ENCODE measurements at regions not wholly inside any gene's neighbourhood (a gene's known extent, or its start where the extent isn't known, plus 50 kb on each side); places are given as distances from the start of the nearest gene placed in this dataset.
A peak's percentile ranks its signal among the peaks of the same experiment; 100 is the strongest.

- ATAC-seq (ENCODE audit: insufficient read depth, low FRiP score) = no peak
- Histone ChIP-seq H3K27me3 (ENCODE audit: control insufficient read depth in 3 of 3, insufficient read depth in 3 of 3, low read length in 2 of 3) (no peaks in the 10 kb centered on the region), H3K4me1 (ENCODE audit: control insufficient read depth in 5 of 5, insufficient read depth in 5 of 5, low read length in 5 of 5) (no peaks in the 10 kb centered on the region), H3K36me3 (ENCODE audit: control insufficient read depth in 4 of 4, insufficient read depth in 4 of 4, low read length in 4 of 4) (no peaks in the 10 kb centered on the region), H3K9me3 (ENCODE audit: control insufficient read depth in 4 of 4, insufficient read depth in 3 of 4, low read length in 3 of 4) (no peaks in the 10 kb centered on the region), H3K27ac (ENCODE audit: low read depth in 1 of 2, low read length in 1 of 2) (no peak overlapping the region), H3K4me3 (no peak overlapping the region), H3K9ac (ENCODE audit: insufficient read depth in 1 of 2, low read length in 2 of 2) (no peak overlapping the region)
- TF ChIP-seq CTCF (IDR thresholded peaks at IDR 0.05; ENCODE audit: control extremely low read depth, extremely low read depth) = no peak
- DNase-seq = no peak
Measured at GRCh38 chr4:43126595-43126994, 234.1 kb downstream of the GRXCR1 start.

GRCh38 chr4:43130228-43131021 lies 237.9 kb downstream of the GRXCR1 start:
- no peaks in the 10 kb centered on the region for H3K4me1 ChIP-seq (ENCODE audit: control insufficient read depth in 5 of 5, insufficient read depth in 5 of 5, low read length in 5 of 5)
- no peaks in the 10 kb centered on the region for H3K27me3 ChIP-seq (ENCODE audit: control insufficient read depth in 3 of 3, insufficient read depth in 3 of 3, low read length in 2 of 3)
- WGBS, 2 donors = 81 to 84% methylated on average over 11 of the region's 11 CpGs
- TF ChIP-seq CTCF (IDR thresholded peaks at IDR 0.05; ENCODE audit: control extremely low read depth, extremely low read depth) = no peak
- H3K4me3 ChIP-seq = no peak overlapping the region
- H3K36me3 ChIP-seq (ENCODE audit: control insufficient read depth in 4 of 4, insufficient read depth in 4 of 4, low read length in 4 of 4) = no peaks in the 10 kb centered on the region
- no peaks in the 10 kb centered on the region for H3K9me3 ChIP-seq (ENCODE audit: control insufficient read depth in 4 of 4, insufficient read depth in 3 of 4, low read length in 3 of 4)
- no peak overlapping the region for H3K27ac ChIP-seq (ENCODE audit: low read depth in 1 of 2, low read length in 1 of 2)
- no peak for DNase-seq
- no peak for ATAC-seq (ENCODE audit: insufficient read depth, low FRiP score)
- no peak overlapping the region for H3K9ac ChIP-seq (ENCODE audit: insufficient read depth in 1 of 2, low read length in 2 of 2)

GRCh38 chr4:43132010-43132582 lies 239.6 kb downstream of the GRXCR1 start:
- H3K9ac ChIP-seq (ENCODE audit: insufficient read depth in 1 of 2, low read length in 2 of 2) = no peak overlapping the region
- H3K4me3 ChIP-seq = no peak overlapping the region
- H3K27ac ChIP-seq (ENCODE audit: low read depth in 1 of 2, low read length in 1 of 2) = no peak overlapping the region
- 40 to 46% methylated on average over 11 of the region's 11 CpGs for WGBS, 2 donors
- no peaks in the 10 kb centered on the region for H3K4me1 ChIP-seq (ENCODE audit: control insufficient read depth in 5 of 5, insufficient read depth in 5 of 5, low read length in 5 of 5)
- ATAC-seq (ENCODE audit: insufficient read depth, low FRiP score) (no peak), DNase-seq (peak; percentile 58 to 75 (median 67))
- H3K27me3 ChIP-seq (ENCODE audit: control insufficient read depth in 3 of 3, insufficient read depth in 3 of 3, low read length in 2 of 3) = no peaks in the 10 kb centered on the region
- H3K36me3 ChIP-seq (ENCODE audit: control insufficient read depth in 4 of 4, insufficient read depth in 4 of 4, low read length in 4 of 4) = no peaks in the 10 kb centered on the region
- peak; percentile 23 for TF ChIP-seq CTCF (IDR thresholded peaks at IDR 0.05; ENCODE audit: control extremely low read depth, extremely low read depth)
- H3K9me3 ChIP-seq (ENCODE audit: control insufficient read depth in 4 of 4, insufficient read depth in 3 of 4, low read length in 3 of 4) = no peaks in the 10 kb centered on the region

Data from lung (tissue), 11 donors.